ENCODE measurements at regions not wholly inside any gene's neighbourhood (a gene's known extent, or its start where the extent isn't known, plus 50 kb on each side); places are given as distances from the start of the nearest gene placed in this dataset.

DNA sequence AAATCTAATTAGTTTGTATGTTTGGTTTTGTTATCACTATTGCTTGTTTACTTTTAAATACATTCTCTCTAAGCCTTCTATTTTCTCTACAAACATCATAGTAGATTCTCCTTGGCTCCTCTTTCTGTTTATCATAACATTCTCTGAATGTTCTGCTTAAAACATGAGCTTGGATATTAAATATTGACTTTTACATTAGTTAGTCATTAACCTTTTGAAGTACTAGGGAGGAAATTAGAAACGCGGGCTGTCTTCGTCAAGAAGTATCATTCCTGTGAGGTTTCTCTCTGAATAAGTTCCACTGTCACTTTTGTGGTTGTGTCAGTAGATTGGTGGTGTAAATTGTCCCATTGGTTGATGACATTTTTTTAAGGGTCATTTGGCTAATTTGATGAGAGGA is 821.5 kb downstream of the EFNA5 start (continued):
- TF ChIP-seq SIN3A (IDR thresholded peaks at IDR 0.05; ENCODE audit: borderline replicate concordance, low read depth, low read length): no peak

DNA sequence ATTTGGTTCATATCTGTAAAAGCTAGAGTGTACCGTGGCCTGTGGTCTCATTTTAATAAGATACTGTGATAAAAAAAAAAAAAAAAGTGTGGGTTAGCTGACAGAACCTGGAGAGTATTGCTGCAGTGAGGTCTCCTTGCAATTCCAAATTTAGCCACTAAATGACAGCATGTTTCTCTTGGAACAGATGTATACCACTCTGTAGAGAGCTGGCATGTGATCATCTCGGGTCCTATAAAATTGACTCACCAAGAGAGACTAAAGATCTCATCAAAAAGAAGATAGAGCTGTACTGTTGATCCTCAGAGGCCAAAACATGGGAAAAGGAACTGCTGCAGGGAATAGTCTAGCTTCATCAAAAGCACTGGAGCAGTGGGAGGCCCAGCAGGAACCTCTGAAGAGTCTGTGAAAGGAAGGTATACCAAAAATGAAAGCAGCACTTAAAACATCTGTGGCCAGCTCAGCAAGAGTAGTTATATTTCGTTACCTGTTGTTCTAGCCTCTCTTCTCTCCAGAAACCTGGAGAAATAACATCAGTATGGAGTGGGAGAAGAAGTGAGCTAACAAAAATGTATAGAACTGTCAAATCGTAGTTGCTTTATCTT is 826.8 kb downstream of the EFNA5 start:
- Histone ChIP-seq H4K20me1 (ENCODE audit: insufficient read depth) (no peaks in the 10 kb centered on the region), H3K9me3 (no peaks in the 10 kb centered on the region), H3K27me3 (ENCODE audit: insufficient read depth) (no peaks in the 10 kb centered on the region), H3K4me3 (ENCODE audit: low read depth in 2 of 2, low read length in 1 of 2) (no peak overlapping the region), H3K4me1 (ENCODE audit: control insufficient read depth in 1 of 2, insufficient read depth in 2 of 2, low read depth in 1 of 2, low read length in 1 of 2) (no peaks in the 10 kb centered on the region), H2AFZ (ENCODE audit: low read depth) (0 out of 2 replicates have a peak overlapping the region, but pooled peaks have one; percentile 39), H3K79me2 (ENCODE audit: insufficient read depth) (no peaks in the 10 kb centered on the region), H3K36me3 (replicated peaks in 1 of 2; ENCODE audit: control insufficient read depth in 1 of 2, insufficient read depth in 2 of 2, low read length in 1 of 2) (no peaks in the 10 kb centered on the region), H3K27ac (ENCODE audit: low read depth in 2 of 2, low read length in 1 of 2) (no peak overlapping the region), H3K9ac (no peak overlapping the region), H3K4me2 (no peak overlapping the region), H3F3A (replicated peaks; ENCODE audit: insufficient read depth) (no peaks in the 10 kb centered on the region), H3K9me2 (no peaks in the 10 kb centered on the region)
- TF ChIP-seq YY1 (IDR thresholded peaks at IDR 0.05; ENCODE audit: low read depth) (no peak), RFX5 (IDR thresholded peaks at IDR 0.05; ENCODE audit: low read length) (no peak), GABPA (IDR thresholded peaks at IDR 0.05; ENCODE audit: low read depth) (no peak), CHD2 (IDR thresholded peaks at IDR 0.05; ENCODE audit: low read length, partially characterized antibody) (no peak), TCF12 (IDR thresholded peaks at IDR 0.05) (no peak), MEF2A (IDR thresholded peaks at IDR 0.05; ENCODE audit: borderline replicate concordance, low read depth) (no peak), NFIC (IDR thresholded peaks at IDR 0.05; ENCODE audit: borderline replicate concordance) (no peak), RCOR1 (IDR thresholded peaks at IDR 0.05; ENCODE audit: low read length) (no peak), MXI1 (IDR thresholded peaks at IDR 0.05; ENCODE audit: low read depth, low read length) (no peak), RAD21 (IDR thresholded peaks at IDR 0.05; ENCODE audit: low read length) (peak; percentile 39), TEAD4 (IDR thresholded peaks at IDR 0.05; ENCODE audit: borderline replicate concordance, insufficient read depth) (no peak), EP300 (IDR thresholded peaks at IDR 0.05; ENCODE audit: borderline replicate concordance in 1 of 2, low read depth in 1 of 2, low read length in 1 of 2) (no peak), EZH2phosphoT487 (IDR thresholded peaks at IDR 0.05; ENCODE audit: borderline replicate concordance, low read depth) (no peak)
- TF ChIP-seq, protein P1, sequence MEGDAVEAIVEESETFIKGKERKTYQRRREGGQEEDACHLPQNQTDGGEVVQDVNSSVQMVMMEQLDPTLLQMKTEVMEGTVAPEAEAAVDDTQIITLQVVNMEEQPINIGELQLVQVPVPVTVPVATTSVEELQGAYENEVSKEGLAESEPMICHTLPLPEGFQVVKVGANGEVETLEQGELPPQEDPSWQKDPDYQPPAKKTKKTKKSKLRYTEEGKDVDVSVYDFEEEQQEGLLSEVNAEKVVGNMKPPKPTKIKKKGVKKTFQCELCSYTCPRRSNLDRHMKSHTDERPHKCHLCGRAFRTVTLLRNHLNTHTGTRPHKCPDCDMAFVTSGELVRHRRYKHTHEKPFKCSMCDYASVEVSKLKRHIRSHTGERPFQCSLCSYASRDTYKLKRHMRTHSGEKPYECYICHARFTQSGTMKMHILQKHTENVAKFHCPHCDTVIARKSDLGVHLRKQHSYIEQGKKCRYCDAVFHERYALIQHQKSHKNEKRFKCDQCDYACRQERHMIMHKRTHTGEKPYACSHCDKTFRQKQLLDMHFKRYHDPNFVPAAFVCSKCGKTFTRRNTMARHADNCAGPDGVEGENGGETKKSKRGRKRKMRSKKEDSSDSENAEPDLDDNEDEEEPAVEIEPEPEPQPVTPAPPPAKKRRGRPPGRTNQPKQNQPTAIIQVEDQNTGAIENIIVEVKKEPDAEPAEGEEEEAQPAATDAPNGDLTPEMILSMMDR (IDR thresholded peaks at IDR 0.05): peak; percentile 36
- TF ChIP-seq, protein P2, sequence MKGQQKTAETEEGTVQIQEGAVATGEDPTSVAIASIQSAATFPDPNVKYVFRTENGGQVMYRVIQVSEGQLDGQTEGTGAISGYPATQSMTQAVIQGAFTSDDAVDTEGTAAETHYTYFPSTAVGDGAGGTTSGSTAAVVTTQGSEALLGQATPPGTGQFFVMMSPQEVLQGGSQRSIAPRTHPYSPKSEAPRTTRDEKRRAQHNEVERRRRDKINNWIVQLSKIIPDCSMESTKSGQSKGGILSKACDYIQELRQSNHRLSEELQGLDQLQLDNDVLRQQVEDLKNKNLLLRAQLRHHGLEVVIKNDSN (IDR thresholded peaks at IDR 0.05; ENCODE audit: borderline replicate concordance, low read depth): no peak
- 66% methylated on average over 4 of the region's 4 CpGs for WGBS (ENCODE audit: low lambda C conversion rate)
- CTCF ChIA-PET: interaction anchor here (0.9 to 1.4 kb wide), 3 partner anchors 8 to 31 kb away, joined by 3 to 5 read pairs (median 3); no protein-coding TSS in a partner anchor
- POLR2A ChIA-PET: no interaction called here
- DNase-seq: no peak
